ENCODE measurements at regions not wholly inside any gene's neighbourhood (a gene's known extent, or its start where the extent isn't known, plus 50 kb on each side); places are given as distances from the start of the nearest gene placed in this dataset.
A peak's percentile ranks its signal among the peaks of the same experiment; 100 is the strongest.

DNA sequence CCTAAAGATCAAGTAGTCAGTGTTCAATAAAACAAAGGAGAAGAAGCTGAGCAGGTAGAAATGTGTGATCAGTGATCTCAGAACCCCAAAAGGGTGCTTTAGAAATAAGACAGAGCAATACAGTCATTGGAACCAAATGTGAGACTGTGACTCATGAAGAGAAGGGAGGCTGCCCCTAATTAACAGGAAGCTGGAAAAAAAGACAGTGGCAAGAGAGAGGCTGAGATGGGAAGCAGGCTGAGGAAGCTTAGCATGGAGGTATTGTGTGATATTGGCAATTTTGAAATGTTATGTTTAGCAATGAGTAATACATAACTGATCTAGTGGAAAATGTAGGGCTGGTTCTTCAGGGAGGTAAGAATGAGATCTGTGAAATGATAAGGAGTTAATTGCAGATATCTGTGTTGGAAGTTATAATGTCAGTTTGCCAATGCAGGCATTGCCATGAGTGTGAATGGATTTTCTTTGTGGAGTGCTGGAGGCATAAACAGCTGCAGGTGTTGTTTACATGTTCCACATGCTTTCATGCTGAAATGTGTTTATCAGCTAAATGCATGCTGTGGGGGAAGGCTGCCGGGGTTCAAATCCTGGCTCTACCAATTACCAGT, 90.6 kb upstream of the CACNA1E start:
- no peak for DNase-seq

GRCh38 chr1:181394766-181395165, 88.6 kb upstream of the CACNA1E start:
- DNase-seq, result no peak

DNA sequence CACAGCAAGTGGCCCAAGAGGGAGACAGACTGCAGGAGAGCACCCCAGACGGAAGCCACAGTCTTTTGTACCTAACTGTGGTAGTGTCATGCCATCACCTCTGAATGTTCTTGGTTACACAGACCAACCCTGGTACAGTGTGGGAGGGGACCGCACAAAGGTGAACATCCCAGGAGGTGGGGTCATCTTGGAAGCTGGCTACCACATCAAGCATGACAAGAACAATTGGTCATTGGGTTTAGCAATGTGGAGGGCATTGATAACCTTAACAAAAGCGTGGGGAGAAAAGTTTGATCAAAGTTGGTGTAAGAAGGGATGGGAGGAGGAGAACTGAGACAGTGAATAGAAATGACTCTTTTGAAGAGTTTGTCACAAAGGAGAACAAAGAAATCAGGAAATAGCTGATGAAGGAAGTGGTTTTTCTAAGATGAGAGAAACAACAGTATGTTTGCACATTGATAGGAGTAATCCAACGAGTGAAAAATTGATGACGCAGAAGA, 87.1 kb upstream of the CACNA1E start:
- no peak for DNase-seq

DNA sequence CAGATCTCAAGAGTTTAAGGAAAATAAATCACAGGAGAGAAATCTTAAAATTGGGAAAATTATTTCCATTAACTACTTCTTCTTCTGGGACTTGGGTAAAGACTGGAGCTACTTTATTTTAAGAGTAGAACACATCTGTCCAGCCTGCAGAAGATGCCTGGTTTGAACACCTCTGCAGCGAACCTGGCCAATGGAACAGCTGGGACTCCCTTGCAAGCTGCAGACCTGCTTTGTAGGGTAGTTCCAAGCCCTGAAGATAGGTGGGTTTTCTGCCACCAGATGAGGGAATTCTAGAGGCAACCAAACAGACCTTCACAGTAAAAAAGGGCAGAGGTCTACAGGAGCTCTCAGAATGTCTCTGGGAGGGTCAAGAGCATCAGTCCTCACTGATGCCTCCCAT, 86.5 kb upstream of the CACNA1E start:
- DNase-seq, result no peak

DNA sequence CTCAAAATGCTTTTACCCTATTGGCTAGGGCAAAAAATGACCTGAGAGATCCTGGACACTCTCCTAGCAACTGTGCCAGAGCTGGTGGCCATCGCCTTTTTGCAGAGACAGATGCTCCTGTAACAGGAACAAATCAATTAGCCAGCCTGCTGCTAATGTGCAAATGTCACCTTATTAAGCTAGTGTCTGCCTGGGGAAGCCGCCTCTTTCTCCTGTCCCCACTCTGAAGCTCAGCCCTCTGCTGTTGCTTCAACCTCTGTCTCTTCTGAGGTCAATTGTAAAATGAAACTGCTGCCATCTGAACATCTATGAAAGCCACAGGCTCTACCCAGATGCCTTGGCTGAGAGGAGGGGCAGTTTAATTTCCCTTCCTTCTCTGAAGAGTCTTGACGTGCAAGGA, 85.5 kb upstream of the CACNA1E start:
- no peak for DNase-seq

DNA sequence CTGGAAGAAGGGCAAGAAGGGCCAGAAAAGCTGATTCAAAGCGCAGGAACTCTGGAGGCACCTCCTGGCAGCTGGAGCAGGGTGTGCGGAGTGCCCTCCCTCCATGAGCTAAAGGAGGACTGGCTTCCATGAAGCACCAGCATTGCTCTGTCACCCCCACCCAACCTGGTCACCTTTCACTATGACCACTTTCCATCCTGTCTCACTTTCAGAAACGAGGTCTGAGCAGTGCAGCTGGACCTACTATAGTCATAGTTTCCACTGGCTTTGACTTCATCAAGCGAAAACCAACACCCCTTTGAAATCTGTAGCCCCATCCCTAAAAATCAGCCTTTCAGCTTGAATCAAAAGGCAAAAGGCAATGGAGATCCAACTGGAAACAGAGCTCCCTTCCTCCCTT, 84.8 kb upstream of the CACNA1E start:
- no peak for DNase-seq

- no peak for DNase-seq
Measured at GRCh38 chr1:181405584-181405983, 77.7 kb upstream of the CACNA1E start.

DNA sequence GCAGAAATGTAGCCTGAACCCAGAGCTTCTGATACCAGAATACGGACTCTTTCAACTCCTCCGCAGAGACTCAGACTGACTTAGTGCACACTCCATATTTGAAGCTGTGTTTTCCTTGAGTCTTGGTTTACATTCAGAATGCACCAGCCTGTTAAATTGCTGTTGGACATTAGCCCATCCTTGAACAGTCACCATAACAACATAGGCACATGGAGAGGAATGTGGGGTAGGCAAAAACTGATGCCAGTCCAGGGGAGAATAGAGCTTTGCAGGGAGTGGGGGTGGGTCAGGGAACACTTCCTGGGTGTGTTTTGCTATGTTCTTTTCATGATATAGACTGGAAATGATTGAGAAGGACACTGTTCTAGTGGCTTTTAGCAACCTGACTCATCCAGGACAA, 76.3 kb upstream of the CACNA1E start:
- DNase-seq, result no peak

DNA sequence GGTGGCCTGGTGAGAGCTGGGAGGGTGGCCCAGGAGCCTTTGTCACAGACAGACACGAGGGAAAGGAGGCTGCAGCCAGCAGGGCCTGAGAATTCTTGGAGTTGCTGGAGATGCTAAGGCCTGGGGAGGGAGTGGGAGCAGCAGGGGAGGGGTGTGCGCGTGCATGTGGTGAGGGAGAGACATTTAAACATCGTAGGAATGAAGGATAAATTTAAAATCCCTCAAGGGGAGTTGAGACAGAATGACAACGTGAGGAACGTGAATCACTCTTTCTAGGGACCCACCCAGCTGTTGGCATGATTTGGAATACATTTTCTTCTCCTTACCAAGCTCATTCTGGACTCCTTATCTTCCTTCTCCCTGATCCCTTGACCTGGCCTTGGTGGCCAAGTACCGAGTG, 73.3 kb upstream of the CACNA1E start:
- no peak for DNase-seq

DNA sequence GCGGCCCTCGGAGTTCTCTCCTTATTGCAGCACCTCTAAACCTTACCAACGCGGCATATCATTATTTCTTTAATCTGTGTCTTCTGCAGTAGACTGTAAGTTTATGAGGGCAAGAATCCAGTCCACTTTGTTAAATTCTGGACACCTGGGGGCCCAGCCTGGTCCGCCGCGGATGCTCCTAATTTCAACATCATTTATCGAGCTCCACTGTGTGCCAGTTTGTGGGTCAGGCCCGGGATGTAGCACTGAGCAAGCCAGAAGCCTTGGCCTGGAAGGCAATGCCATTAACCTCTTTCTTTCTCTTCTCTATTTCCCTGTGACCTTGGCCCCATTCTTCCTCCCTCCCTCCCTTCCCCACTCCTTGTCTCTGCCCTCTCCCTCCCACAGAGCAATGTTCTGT, 70.6 kb upstream of the CACNA1E start:
- DNase-seq, result no peak

- DNase-seq, result no peak
Measured at GRCh38 chr1:181413195-181413815, 70.0 kb upstream of the CACNA1E start.

DNA sequence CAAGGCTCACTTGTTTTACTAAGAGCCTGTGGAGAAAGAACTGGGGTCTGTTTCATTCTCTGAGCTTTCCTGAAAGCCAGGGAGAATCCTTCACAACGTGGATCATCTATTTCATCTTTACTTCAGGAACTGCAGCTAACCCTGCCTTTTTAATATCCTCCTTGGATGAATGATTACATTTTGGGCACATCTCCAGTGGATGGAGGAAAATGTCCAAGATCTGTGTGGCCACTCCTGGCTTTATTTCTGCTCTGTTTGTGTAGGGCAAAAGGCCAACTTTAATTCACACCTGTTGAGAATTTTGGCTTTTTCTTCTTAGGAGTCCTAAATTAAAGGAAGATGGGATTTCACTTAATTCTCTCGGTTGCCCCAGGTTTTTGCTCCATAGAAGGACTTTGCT, 69.5 kb upstream of the CACNA1E start:
- no peak for DNase-seq

DNA sequence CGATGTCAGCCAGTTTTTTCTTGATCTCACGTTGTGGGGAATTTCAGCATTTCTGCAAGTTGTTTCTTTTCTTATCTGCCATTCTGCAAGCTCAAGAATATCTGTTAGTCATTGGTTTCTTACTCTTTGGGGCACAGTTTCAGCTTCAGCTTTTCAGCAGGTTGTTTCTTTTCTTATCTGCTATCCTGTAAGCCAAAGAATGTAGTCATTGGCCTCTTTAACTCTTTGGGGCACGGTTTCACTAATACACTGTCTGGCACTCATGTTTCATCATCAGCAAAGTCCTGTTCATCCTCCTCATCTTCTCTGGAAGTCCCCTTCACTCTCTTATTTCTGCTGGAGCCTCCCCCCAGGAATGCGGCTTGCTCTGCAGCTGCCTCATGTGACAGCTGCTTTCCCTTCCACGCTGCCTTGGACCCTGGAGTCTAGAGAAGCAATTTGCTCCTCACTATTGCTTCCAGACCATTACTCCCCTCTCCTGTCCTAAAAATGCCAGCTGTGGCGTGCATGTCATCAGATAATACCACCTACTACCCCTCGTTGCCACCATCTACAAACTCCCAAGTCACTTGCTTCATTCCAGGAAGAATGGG, 67.0 kb upstream of the CACNA1E start:
- no peak for DNase-seq

GRCh38 chr1:181417915-181418314, 65.4 kb upstream of the CACNA1E start:
- DNase-seq, result no peak

GRCh38 chr1:181423301-181423918, 59.9 kb upstream of the CACNA1E start:
- DNase-seq, result peak in 1 of 2 experiments; percentile 41

- DNase-seq, result peak; percentile 66 to 77
Measured at GRCh38 chr1:181424786-181425403, 58.4 kb upstream of the CACNA1E start.

GRCh38 chr1:181425566-181425965, 57.8 kb upstream of the CACNA1E start:
- DNase-seq, result no peak

- DNase-seq, result no peak
Measured at GRCh38 chr1:181429462-181429861, 53.9 kb upstream of the CACNA1E start.

DNA sequence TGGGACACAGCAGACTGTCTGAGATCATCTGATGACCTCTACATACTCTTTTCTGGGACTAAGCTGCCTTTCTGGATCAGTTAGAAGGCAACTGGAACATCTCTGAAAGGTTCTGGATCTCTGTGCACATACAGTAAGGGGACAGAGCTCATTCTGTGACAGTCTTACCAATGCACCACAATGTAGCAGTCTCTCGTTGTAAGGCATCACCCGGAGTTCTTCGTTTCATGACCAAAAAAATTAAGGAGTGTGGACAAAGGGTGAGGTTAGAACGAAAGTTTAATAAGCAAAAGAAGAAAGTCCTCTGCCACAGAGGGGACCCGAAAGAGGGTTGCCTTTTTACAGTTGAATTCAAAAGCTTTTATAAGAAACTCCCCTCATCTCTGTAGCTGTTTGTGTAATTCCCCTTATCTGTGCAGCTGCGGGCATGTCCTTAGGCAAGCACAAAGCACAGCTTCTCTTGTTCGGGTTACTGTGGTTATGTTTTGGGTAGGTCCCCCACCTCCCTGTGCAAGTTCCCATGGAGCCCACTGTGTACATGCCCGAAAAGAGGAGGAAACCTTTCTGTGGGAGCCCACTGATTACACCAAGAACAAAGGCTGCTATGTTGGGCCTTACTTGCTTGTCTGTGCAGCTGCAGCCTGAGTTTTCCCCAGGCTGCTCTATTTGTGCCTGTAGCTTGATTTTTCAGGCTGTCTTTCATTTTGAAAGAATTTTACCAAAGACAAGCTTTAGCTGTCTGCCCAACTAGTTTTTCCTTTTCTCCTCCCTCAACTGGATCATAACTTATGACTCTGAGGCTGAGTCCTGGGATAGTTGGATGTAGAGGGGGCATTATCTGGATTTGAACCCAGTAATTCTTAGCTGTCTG, 53.1 kb upstream of the CACNA1E start:
- DNase-seq, result no peak

All from NCI-H1930 (cell line).